GM19025 (cell line): ENCODE measurements at regions not wholly inside any gene's neighbourhood (a gene's known extent, or its start where the extent isn't known, plus 50 kb on each side); places are given as distances from the start of the nearest gene placed in this dataset.

Experiments
- ATAC-seq: cut with Tn5 transposase; IDR thresholded peaks from one replicate; pipeline ENCODE4 v1.9.1; 2021; ENCODE audit warnings: mild to moderate bottlenecking, low read depth, moderate library complexity; ENCODE audit not compliant: unreplicated experiment

- ATAC-seq: no peak
Measured at GRCh38 chr16:82363026-82363816, 193.2 kb upstream of the MPHOSPH6 start.

DNA sequence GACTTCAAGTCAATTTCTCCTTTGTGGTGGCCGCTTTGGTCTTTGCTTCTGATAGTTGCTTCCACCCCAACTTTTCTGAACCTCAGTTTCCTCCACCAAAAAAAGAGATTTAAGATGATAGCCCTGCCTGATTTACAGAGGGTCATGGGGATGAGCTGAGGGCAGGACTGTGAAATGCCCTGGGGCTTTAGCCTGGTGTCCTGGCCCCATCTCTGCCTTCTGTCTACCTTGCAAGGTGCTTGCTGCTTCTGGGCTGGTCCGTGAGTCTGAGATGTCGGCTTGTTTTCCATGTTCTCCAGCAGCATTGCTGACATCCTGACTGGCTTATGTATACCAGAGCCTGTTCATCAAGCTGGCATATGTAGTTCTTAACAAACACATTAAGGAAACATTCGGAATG, 191.9 kb upstream of the MPHOSPH6 start:
- no peak for ATAC-seq

DNA sequence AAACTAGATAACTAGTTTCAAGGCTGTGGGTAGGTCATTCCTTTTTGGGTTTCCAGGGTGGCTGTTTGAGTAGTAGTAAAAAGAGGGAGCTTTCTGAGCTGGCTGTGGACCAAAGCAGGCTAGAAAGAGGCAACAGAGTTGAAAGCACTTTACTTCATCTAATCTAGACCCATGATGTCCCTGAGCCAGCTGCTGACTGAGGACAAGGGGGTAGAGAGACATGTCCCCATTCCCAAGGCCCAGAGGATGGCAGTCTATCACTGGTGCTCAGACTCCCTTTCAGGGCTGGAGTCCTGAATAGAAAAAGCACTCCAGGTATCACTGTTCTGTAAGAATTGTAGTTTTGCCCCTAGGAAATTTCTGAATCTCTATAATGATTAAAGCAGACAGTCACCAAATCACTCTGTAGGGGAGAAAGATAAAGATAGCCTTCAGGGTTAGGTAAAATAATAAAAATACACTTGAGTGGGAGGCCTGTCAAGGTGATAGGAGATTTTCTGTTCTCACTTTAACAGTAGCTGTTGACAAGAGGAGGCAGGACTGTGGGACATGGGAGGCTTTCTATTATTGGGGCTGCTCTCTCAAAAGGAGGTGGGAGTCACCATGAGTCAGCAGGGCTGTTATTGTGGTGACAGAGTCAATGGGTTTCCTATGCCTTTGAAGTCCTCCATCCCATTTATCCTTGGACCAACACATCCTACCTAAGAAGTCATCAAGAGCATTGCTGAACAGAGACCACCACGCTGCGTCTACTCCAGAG, 190.2 kb upstream of the MPHOSPH6 start:
- ATAC-seq: no peak

DNA sequence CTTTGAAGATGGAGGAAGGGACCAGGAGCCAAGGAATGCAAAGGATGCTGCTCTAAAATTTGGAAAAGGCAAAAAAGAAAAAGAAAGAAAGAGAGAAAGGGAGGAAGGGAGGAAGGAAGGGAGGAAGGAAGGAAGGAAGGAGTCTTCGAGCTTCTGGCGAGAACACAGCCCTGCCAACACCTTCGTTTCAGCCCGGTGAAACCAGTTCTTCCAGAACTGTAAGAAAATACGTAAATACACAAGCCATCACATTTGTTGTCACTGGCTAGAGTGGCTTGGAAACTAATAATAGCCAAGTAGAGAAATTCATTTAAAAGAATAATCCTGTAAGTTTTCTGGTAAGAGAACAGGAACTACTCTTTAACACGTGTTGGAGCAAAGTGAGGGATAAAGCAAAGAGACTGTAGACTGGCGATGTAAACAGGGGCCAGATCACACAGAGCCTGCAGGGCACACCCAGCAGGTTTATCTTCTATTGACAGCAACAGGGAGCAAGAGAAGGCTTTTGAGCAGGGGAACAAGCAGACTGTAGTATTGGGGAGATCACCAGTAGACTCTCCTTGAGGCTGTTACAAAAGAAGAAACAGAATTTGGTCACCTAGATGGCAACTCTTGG, 188.7 kb upstream of the MPHOSPH6 start:
- ATAC-seq: no peak

GRCh38 chr16:82358161-82358560, 188.1 kb upstream of the MPHOSPH6 start:
- ATAC-seq: no peak

GRCh38 chr16:82357237-82357636, 187.2 kb upstream of the MPHOSPH6 start:
- ATAC-seq: no peak

DNA sequence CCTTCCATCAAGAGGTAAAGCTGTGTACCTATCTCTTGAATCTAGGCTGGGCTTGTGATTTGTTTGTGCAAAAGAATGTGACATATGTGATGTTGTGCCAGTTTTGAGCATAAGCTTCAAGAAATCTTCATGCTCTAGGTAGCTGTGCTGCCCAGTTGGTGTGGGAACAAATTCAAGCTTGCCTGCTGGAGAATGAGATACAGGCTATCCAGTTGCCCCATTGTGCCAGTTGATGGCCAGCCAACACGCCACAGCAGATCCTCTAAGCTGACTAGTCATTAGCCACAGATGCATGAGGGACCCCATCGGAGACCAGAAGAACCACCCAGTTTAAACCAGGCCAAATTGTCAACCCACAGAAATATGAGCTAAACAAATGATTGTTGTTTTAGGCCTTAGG, 180.5 kb upstream of the MPHOSPH6 start:
- no peak for ATAC-seq

- no peak for ATAC-seq
Measured at GRCh38 chr16:82345318-82345717, 175.3 kb upstream of the MPHOSPH6 start.

- ATAC-seq: no peak
Measured at GRCh38 chr16:82344157-82344556, 174.1 kb upstream of the MPHOSPH6 start.

GRCh38 chr16:82341146-82341669, 171.2 kb upstream of the MPHOSPH6 start:
- no peak for ATAC-seq

- no peak for ATAC-seq
Measured at GRCh38 chr16:82340531-82340930, 170.5 kb upstream of the MPHOSPH6 start.

DNA sequence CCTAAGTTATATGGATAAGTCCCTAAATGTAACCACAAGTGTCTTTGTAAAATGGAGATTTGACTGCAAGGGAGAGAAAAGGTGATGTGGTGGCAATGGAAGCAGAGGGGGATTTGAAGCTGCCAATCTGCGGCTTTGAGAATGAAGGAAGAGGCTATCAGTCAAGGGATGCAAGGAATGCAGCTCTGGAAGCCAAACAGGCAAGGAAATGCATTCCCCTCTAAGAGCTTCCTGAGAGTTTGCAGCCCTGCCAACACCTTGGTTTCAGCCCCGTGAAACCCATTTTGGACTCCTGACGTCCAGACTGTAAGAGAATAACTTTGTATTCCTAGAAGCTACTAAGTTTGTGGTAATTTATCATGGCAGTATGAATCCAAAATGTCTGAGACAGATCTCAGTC, 167.3 kb upstream of the MPHOSPH6 start:
- no peak for ATAC-seq

DNA sequence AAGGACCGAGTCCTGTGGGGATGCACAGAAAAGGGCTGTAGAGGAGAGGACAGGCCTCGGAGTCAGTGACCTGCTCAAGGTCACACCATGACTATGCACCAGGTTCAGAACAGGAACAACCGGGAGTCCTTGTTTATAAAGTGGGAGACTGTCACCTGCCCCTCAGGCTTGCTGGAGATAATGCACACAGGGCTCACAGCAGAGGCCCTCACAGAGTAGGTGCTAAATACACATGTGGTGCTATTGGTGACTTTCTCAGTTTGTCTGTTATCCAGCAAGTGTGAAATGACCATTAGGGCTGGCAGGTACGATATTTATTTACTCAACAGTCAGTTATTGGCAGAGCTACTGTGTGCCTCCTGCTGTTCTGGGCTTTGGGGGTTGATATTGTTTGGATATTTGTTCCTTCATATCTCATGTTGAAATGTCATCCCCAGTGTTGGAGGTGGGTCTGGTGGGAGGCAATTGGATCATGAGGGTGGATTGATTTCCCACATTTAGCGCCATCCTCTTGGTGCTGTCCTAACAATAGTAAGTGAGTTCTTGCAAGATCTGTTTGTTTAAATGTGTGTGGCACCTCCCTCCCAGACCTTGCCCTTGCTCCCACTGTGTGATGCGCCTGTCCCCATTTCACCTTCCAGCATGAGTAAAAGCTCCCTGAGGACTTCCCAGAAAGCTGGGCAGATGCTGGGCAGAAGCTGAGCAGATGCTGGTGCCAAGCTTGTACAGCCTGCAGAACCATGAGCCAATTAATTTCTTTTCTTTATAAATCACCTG, 162.1 kb upstream of the MPHOSPH6 start:
- ATAC-seq: no peak

GRCh38 chr16:82331397-82331796, 161.4 kb upstream of the MPHOSPH6 start:
- no peak for ATAC-seq

GRCh38 chr16:82329504-82330192, 159.6 kb upstream of the MPHOSPH6 start:
- no peak for ATAC-seq

- no peak for ATAC-seq
Measured at GRCh38 chr16:82328881-82329469, 159.0 kb upstream of the MPHOSPH6 start.

GRCh38 chr16:82323171-82323570, 153.1 kb upstream of the MPHOSPH6 start:
- ATAC-seq: no peak

DNA sequence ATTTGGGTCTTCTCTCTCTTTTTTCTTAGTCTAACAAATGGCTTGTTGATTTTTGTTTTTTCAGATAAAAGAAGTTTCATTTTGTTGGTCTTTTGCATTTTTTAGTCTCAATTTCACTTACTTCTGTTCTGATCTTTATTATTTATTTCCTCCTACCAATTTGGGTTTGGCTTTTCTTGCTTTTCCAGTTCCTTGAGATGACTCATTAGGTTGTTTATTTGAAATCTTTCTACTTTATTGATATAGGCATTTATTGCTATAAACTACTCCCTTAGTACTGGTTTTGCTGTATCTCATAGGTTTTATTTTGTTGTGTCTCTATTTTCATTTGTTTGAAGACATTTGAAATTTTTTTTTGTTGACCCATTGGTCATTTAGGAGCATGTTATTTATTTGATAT, 152.2 kb upstream of the MPHOSPH6 start:
- ATAC-seq: no peak

DNA sequence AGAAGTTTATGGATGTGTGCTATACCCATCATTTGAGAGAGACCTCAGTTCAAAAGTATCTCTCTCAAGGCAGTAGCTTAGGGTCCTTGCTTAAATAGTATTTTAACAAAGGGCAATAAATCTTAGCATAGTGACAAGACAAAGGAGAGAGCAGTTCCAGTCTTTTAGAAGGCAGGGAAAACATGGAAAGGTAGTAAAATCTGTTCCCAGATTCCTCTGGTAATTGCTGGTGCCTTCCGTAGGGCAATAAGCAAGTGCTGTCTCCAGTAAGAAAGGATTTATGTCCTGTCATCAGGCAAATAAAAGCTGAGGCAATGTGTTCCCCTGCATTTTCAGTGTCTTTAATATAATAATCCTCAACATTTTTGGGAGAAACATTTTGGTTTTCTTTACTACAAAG, 149.0 kb upstream of the MPHOSPH6 start:
- no peak for ATAC-seq
